ENCODE measurements at regions not wholly inside any gene's neighbourhood (a gene's known extent, or its start where the extent isn't known, plus 50 kb on each side); places are given as distances from the start of the nearest gene placed in this dataset.

DNA sequence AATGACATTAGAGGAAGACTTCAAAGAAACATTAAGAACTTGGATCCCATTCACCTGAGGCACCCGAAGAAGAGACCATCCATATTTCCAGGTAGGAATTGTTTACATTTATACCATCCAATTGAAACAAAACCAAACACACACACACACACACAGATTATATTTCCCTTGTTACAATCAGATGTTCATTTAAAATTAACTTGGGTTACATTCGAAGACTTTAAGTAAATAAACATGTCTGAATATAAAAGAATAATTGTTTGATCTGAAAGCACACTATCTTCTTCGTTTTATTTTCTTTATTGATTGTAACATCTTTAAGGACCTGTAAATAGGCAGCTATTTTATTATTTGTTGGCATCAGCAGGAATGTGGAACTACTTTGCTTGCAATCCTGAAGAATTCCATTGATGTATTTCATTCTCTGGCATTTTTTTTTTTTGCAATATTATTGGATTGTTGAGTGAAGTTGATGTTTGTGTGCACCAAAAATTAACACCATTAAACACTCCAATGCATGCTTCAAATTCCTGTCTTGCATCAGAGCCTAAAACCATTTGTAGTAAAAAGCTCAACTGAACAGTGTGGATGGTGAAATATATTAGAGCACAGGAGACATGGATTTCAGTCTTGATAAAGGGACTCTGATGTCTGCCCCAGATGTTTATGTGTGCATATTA lies 85.3 kb upstream of the FRY start:
- DNase-seq (ENCODE audit: low spot score) (no peak), ATAC-seq (no peak), FAIRE-seq (no peak)
- no peak overlapping the region for H3K27ac ChIP-seq (ENCODE audit: extremely low read length, insufficient read depth, low read length)
- no peaks in the 10 kb centered on the region for H3K9me3 ChIP-seq (ENCODE audit: low read length)
- 1% methylated on average over 3 of the region's 3 CpGs for WGBS (ENCODE audit: low lambda C conversion rate)
- BruUV-seq (replicated peaks), result no TSS peak
- no peak overlapping the region for H3K9ac ChIP-seq (ENCODE audit: insufficient read depth, low read depth, low read length)
- CTCF ChIA-PET (ENCODE audit: low intra/inter-chr PET ratio, low total read pairs), result no interaction called here
- POLR2A ChIA-PET, result no interaction called here
- H2AFZ ChIP-seq (ENCODE audit: low read length), result no peak overlapping the region
- in situ Hi-C loops (cut with HindIII; ENCODE audit: extremely low pct_ligation_motif_present, low pct_unique_long_range_greater_than_20kb), result no loop called here
- intact Hi-C loops (cut with micrococcal nuclease; ENCODE audit: unreplicated experiment), result no loop called here
- H3K36me3 ChIP-seq (replicated peaks in 1 of 2; ENCODE audit: control insufficient read depth in 1 of 2, insufficient read depth in 2 of 2, low read length in 2 of 2), result no peaks in the 10 kb centered on the region
- H3K4me1 ChIP-seq (ENCODE audit: insufficient read depth, low read length), result no peaks in the 10 kb centered on the region
- no peaks in the 10 kb centered on the region for H4K20me1 ChIP-seq (ENCODE audit: insufficient read depth, low read length)
- H3K27me3 ChIP-seq (ENCODE audit: control insufficient read depth in 1 of 2, insufficient read depth in 2 of 2, low read length in 2 of 2), result peaks cover 0 to 4% of the 10 kb centered on the region in 2 experiments; a peak in 1 of 5 replicates
- H3K4me3 ChIP-seq (replicated peaks in 1 of 3; ENCODE audit: insufficient read depth in 1 of 3, low read depth in 2 of 3, low read length in 3 of 3), result no peak overlapping the region
- TF ChIP-seq REL (CRISPR knock-in tag; conservative IDR thresholded peaks at IDR 0.05) (no peak), ZNF782 (CRISPR knock-in tag; IDR thresholded peaks at IDR 0.05; ENCODE audit: borderline replicate concordance) (no peak)
- TF ChIP-seq, protein P1, sequence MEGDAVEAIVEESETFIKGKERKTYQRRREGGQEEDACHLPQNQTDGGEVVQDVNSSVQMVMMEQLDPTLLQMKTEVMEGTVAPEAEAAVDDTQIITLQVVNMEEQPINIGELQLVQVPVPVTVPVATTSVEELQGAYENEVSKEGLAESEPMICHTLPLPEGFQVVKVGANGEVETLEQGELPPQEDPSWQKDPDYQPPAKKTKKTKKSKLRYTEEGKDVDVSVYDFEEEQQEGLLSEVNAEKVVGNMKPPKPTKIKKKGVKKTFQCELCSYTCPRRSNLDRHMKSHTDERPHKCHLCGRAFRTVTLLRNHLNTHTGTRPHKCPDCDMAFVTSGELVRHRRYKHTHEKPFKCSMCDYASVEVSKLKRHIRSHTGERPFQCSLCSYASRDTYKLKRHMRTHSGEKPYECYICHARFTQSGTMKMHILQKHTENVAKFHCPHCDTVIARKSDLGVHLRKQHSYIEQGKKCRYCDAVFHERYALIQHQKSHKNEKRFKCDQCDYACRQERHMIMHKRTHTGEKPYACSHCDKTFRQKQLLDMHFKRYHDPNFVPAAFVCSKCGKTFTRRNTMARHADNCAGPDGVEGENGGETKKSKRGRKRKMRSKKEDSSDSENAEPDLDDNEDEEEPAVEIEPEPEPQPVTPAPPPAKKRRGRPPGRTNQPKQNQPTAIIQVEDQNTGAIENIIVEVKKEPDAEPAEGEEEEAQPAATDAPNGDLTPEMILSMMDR (CRISPR knock-in tag; IDR thresholded peaks at IDR 0.05), result no peak
- TF ChIP-seq, protein P2, sequence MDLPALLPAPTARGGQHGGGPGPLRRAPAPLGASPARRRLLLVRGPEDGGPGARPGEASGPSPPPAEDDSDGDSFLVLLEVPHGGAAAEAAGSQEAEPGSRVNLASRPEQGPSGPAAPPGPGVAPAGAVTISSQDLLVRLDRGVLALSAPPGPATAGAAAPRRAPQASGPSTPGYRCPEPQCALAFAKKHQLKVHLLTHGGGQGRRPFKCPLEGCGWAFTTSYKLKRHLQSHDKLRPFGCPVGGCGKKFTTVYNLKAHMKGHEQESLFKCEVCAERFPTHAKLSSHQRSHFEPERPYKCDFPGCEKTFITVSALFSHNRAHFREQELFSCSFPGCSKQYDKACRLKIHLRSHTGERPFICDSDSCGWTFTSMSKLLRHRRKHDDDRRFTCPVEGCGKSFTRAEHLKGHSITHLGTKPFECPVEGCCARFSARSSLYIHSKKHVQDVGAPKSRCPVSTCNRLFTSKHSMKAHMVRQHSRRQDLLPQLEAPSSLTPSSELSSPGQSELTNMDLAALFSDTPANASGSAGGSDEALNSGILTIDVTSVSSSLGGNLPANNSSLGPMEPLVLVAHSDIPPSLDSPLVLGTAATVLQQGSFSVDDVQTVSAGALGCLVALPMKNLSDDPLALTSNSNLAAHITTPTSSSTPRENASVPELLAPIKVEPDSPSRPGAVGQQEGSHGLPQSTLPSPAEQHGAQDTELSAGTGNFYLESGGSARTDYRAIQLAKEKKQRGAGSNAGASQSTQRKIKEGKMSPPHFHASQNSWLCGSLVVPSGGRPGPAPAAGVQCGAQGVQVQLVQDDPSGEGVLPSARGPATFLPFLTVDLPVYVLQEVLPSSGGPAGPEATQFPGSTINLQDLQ (CRISPR knock-in tag; IDR thresholded peaks at IDR 0.05), result no peak
- no peak overlapping the region for H3K4me2 ChIP-seq (ENCODE audit: low read depth, low read length)
- no peaks in the 10 kb centered on the region for H3K79me2 ChIP-seq (ENCODE audit: insufficient read depth, low read length)
